CD14-positive monocyte (primary cell): ENCODE measurements at regions not wholly inside any gene's neighbourhood (a gene's known extent, or its start where the extent isn't known, plus 50 kb on each side); places are given as distances from the start of the nearest gene placed in this dataset.
"Not testable (repeated sequence)": the region's sequence is repeated elsewhere in the genome, so short reads cannot be mapped to it uniquely, and the experiment has no call there.

Source experiments
- DNase-seq, 3 donors: peaks; one replicate each; pipeline ENCODE4 v3.0.0-alpha.2; 2011 to 2022
- H2AFZ ChIP-seq: 2 replicates; pipeline ENCODE4 v1.6.0; 2012; ENCODE audit warnings: mild to moderate bottlenecking, low read depth, low read length, inconsistent platforms; ENCODE audit not compliant: insufficient read depth, poor library complexity, severe bottlenecking
- H3K27ac ChIP-seq, 2 donors: 1 replicate in 1 of 2; 2 replicates in 1 of 2; pipeline ENCODE4 v1.5.1; 2012 to 2013; ENCODE audit warnings: low read length in 2 of 2, control low read depth in 1 of 2, inconsistent platforms in 1 of 2, low read depth in 1 of 2, mild to moderate bottlenecking in 1 of 2
- H3K27me3 ChIP-seq, 2 donors: one replicate each; pipeline versions ENCODE4 v1.6.0 to v1.6.1; 2011 to 2013; ENCODE audit warnings: low read length in 2 of 2; ENCODE audit not compliant: control insufficient read depth in 2 of 2, insufficient read depth in 2 of 2
- H3K36me3 ChIP-seq, 2 donors: replicated peaks in 1 of 2; 1 replicate in 1 of 2; 2 replicates in 1 of 2; pipeline versions ENCODE4 v1.5.1 to v1.6.1; 2012 to 2013; ENCODE audit warnings: low read length in 2 of 2, control low read depth in 1 of 2, inconsistent platforms in 1 of 2, mild to moderate bottlenecking in 1 of 2; ENCODE audit not compliant: insufficient read depth in 2 of 2, control insufficient read depth in 1 of 2
- H3K4me1 ChIP-seq, 2 donors: 1 replicate in 1 of 2; 2 replicates in 1 of 2; pipeline versions ENCODE4 v1.5.1 to v1.6.1; 2012 to 2013; ENCODE audit warnings: low read length in 2 of 2, control low read depth in 1 of 2, inconsistent platforms in 1 of 2, mild to moderate bottlenecking in 1 of 2, moderate library complexity in 1 of 2; ENCODE audit not compliant: insufficient read depth in 2 of 2, control insufficient read depth in 1 of 2
- H3K4me2 ChIP-seq: replicated peaks from 2 replicates; pipeline ENCODE3; 2012; ENCODE audit warnings: low read length, moderate library complexity, mild to moderate bottlenecking; ENCODE audit not compliant: poor library complexity, severe bottlenecking; ENCODE audit errors: extremely low read depth
- H3K4me3 ChIP-seq, 3 experiments: fragments of 200-600 bp in 1 of 3; sonication (generic) in 1 of 3; replicated peaks in 1 of 3; 1 replicate in 2 of 3; 2 replicates in 1 of 3; pipeline ENCODE4 v1.5.1; 2011 to 2013; ENCODE audit warnings: low read length in 3 of 3, mild to moderate bottlenecking in 3 of 3, control low read depth in 2 of 3, low read depth in 2 of 3, inconsistent platforms in 1 of 3, moderate library complexity in 1 of 3
- H3K79me2 ChIP-seq: 2 replicates; pipeline ENCODE4 v1.6.0; 2012; ENCODE audit warnings: mild to moderate bottlenecking, control low read depth, inconsistent platforms, low read length, moderate library complexity; ENCODE audit not compliant: insufficient read depth
- H3K9ac ChIP-seq: 2 replicates; pipeline ENCODE4 v1.6.0; 2017; ENCODE audit warnings: low read length, mild to moderate bottlenecking; ENCODE audit not compliant: insufficient read depth, poor library complexity, severe bottlenecking
- H3K9me3 ChIP-seq, 2 donors: replicated peaks in 1 of 2; 1 replicate in 1 of 2; 2 replicates in 1 of 2; pipeline versions ENCODE4 v1.5.1 to v1.6.1; 2012 to 2013; ENCODE audit warnings: low read length in 2 of 2, control low read depth in 1 of 2; ENCODE audit not compliant: control insufficient read depth in 1 of 2, insufficient read depth in 1 of 2
- H4K20me1 ChIP-seq: 2 replicates; pipeline ENCODE4 v1.6.0; 2012; ENCODE audit warnings: mild to moderate bottlenecking, low read length, control low read depth, moderate library complexity; ENCODE audit not compliant: insufficient read depth
- H3K27ac Mint-ChIP-seq, 7 donors: one replicate each; pipeline ENCODE4 v1.8.0; 2020; ENCODE audit warnings: mild to moderate bottlenecking in 7 of 7, mixed read lengths in 7 of 7, moderate library complexity in 6 of 7, inconsistent platforms in 2 of 7
- H3K27me3 Mint-ChIP-seq, 3 donors: one replicate each; pipeline ENCODE4 v1.8.0; 2021 to 2022; ENCODE audit warnings: low read depth in 3 of 3, mild to moderate bottlenecking in 3 of 3, mixed read lengths in 3 of 3, moderate library complexity in 3 of 3, inconsistent platforms in 1 of 3
- H3K36me3 Mint-ChIP-seq, 2 donors: one replicate each; pipeline ENCODE4 v1.8.0; 2020; ENCODE audit warnings: mixed read lengths in 2 of 2, inconsistent platforms in 1 of 2, mild to moderate bottlenecking in 1 of 2
- H3K4me1 Mint-ChIP-seq: one replicate; pipeline ENCODE4 v1.8.0; 2020; ENCODE audit warnings: mild to moderate bottlenecking, mixed read lengths
- H3K4me3 Mint-ChIP-seq, 2 donors: one replicate each; pipeline ENCODE4 v1.8.0; 2020; ENCODE audit warnings: mild to moderate bottlenecking in 2 of 2, mixed read lengths in 2 of 2, moderate library complexity in 1 of 2
- H3K9me3 Mint-ChIP-seq, 7 donors: one replicate each; pipeline ENCODE4 v1.8.0; 2020 to 2022; ENCODE audit warnings: mixed read lengths in 7 of 7, mild to moderate bottlenecking in 6 of 7, moderate library complexity in 6 of 7, inconsistent platforms in 2 of 7
- CTCF ChIP-seq: fragments of 200-600 bp; IDR thresholded peaks from one replicate; pipeline ENCODE4 v1.8.0; 2022; ENCODE audit warnings: antibody characterized with exemption, mild to moderate bottlenecking
- WGBS: methylation state at CpG from one replicate; pipeline ENCODE4 v1.1.5; 2013; ENCODE audit warnings: missing lambda C conversion rate; ENCODE audit not compliant: insufficient coverage; 5-methylcytosine and 5-hydroxymethylcytosine counted together
- intact Hi-C, 2 donors: fragments of 100-400 bp; cut with micrococcal nuclease; formaldehyde crosslinking; loops; one replicate each; pipeline versions ENCODE4 v1.15.0 to v1.15.1; 2023

- Histone ChIP-seq H2AFZ (no peak overlapping the region), H4K20me1 (no peaks in the 10 kb centered on the region), H3K4me1 (no peaks in the 10 kb centered on the region), H3K27me3 (no peaks in the 10 kb centered on the region), H3K4me2 (no peak overlapping the region), H3K4me3 (no peak overlapping the region), H3K36me3 (no peaks in the 10 kb centered on the region), H3K9me3 (peaks cover 11 to 21% of the 10 kb centered on the region in 2 donors), H3K9ac (no peak overlapping the region), H3K79me2 (no peaks in the 10 kb centered on the region), H3K27ac (no peak overlapping the region)
- no peaks in the 10 kb centered on the region for H3K27me3 Mint-ChIP-seq
- intact Hi-C loops = no loop called here
- H3K4me1 Mint-ChIP-seq = no peaks in the 10 kb centered on the region
- TF ChIP-seq CTCF = no peak
- no peak for DNase-seq
- 96% methylated on average over 3 of the region's 3 CpGs for WGBS
- H3K4me3 Mint-ChIP-seq = no peak overlapping the region
- peaks cover 0 to 10% (median 5%) of the 10 kb centered on the region in 7 donors for H3K9me3 Mint-ChIP-seq
- H3K27ac Mint-ChIP-seq = no peak overlapping the region
- no peaks in the 10 kb centered on the region for H3K36me3 Mint-ChIP-seq
These were observed 769.0 kb downstream of the BRINP3 start for GRCh38 chr1:189708674-189709073.

GRCh38 chr1:189718147-189718795, 759.4 kb downstream of the BRINP3 start:
- H3K9me3 ChIP-seq = peaks cover 0 to 16% of the 10 kb centered on the region in 2 donors
- H3K27me3 Mint-ChIP-seq, H3K4me1 ChIP-seq, intact Hi-C loops, H3K9ac ChIP-seq, H3K27me3 ChIP-seq, H3K27ac ChIP-seq, H3K4me3 Mint-ChIP-seq, H3K4me2 ChIP-seq, H3K27ac Mint-ChIP-seq, H3K36me3 Mint-ChIP-seq, H3K4me1 Mint-ChIP-seq, H4K20me1 ChIP-seq, H2AFZ ChIP-seq, DNase-seq, H3K36me3 ChIP-seq, H3K4me3 ChIP-seq, H3K79me2 ChIP-seq: not testable (repeated sequence)
- 96% methylated on average over 31 of the region's 38 CpGs for WGBS
- peaks cover 2 to 19% (median 4%) of the 10 kb centered on the region in 7 donors for H3K9me3 Mint-ChIP-seq
